Dendritic cell treated with granulocyte-macrophage colony-stimulating factor and Interleukin-4, amounts not matched to agents 40 ng/mL and 50 ng/mL, for 4 days (primary cell): ENCODE measurements at regions not wholly inside any gene's neighbourhood (a gene's known extent, or its start where the extent isn't known, plus 50 kb on each side); places are given as distances from the start of the nearest gene placed in this dataset.
"Not testable (repeated sequence)": the region's sequence is repeated elsewhere in the genome, so short reads cannot be mapped to it uniquely, and the experiment has no call there.

ENCODE experiments used
- H3K27ac Mint-ChIP-seq: one replicate; pipeline ENCODE4 v1.8.0; 2022; ENCODE audit warnings: mild to moderate bottlenecking, mixed read lengths
- H3K27me3 Mint-ChIP-seq: one replicate; pipeline ENCODE4 v1.8.0; 2022; ENCODE audit warnings: mild to moderate bottlenecking, mixed read lengths
- H3K36me3 Mint-ChIP-seq: one replicate; pipeline ENCODE4 v1.8.0; 2022; ENCODE audit warnings: low read depth, mixed read lengths
- H3K4me1 Mint-ChIP-seq: one replicate; pipeline ENCODE4 v1.8.0; 2022; ENCODE audit warnings: low read depth, mixed read lengths
- H3K4me3 Mint-ChIP-seq: one replicate; pipeline ENCODE4 v1.8.0; 2022; ENCODE audit warnings: mild to moderate bottlenecking, moderate library complexity, mixed read lengths
- H3K9me3 Mint-ChIP-seq: one replicate; pipeline ENCODE4 v1.8.0; 2022; ENCODE audit warnings: mixed read lengths
- intact Hi-C: fragments of 100-400 bp; cut with micrococcal nuclease; formaldehyde crosslinking; loops from one replicate; pipeline ENCODE4 v1.15.0; 2022

GRCh38 chr9:29416204-29416603 is 1842.9 kb upstream of the C9orf72 start:
- intact Hi-C loops = no loop called here
- Mint-ChIP-seq H3K9me3 (no peaks in the 10 kb centered on the region), H3K36me3 (no peaks in the 10 kb centered on the region), H3K4me3 (no peak overlapping the region), H3K27me3 (no peaks in the 10 kb centered on the region), H3K4me1 (no peaks in the 10 kb centered on the region), H3K27ac (no peak overlapping the region)

GRCh38 chr9:29422438-29422837 is 1849.2 kb upstream of the C9orf72 start:
- Mint-ChIP-seq H3K27ac (no peak overlapping the region), H3K9me3 (no peaks in the 10 kb centered on the region)

GRCh38 chr9:29432191-29432590 is 1858.9 kb upstream of the C9orf72 start:
- H3K9me3 Mint-ChIP-seq = peaks cover 38% of the 10 kb centered on the region
- intact Hi-C loops = no loop called here
- H3K27ac Mint-ChIP-seq = no peak overlapping the region
- no peaks in the 10 kb centered on the region for H3K4me1 Mint-ChIP-seq
- no peak overlapping the region for H3K4me3 Mint-ChIP-seq
- H3K36me3 Mint-ChIP-seq = no peaks in the 10 kb centered on the region
- no peaks in the 10 kb centered on the region for H3K27me3 Mint-ChIP-seq

More at GRCh38 chr9:29422438-29422837, 1849.2 kb upstream of the C9orf72 start:
- no peaks in the 10 kb centered on the region for H3K36me3 Mint-ChIP-seq
- intact Hi-C loops = no loop called here
- no peak overlapping the region for H3K4me3 Mint-ChIP-seq
- H3K27me3 Mint-ChIP-seq = no peaks in the 10 kb centered on the region
- no peaks in the 10 kb centered on the region for H3K4me1 Mint-ChIP-seq

- H3K27me3 Mint-ChIP-seq, H3K36me3 Mint-ChIP-seq, H3K4me1 Mint-ChIP-seq, intact Hi-C loops, H3K27ac Mint-ChIP-seq, H3K4me3 Mint-ChIP-seq: not testable (repeated sequence)
- peaks cover 38% of the 10 kb centered on the region for H3K9me3 Mint-ChIP-seq
These were observed 1859.4 kb upstream of the C9orf72 start for GRCh38 chr9:29432656-29433055.

GRCh38 chr9:29435368-29435767 is 1862.1 kb upstream of the C9orf72 start:
- Mint-ChIP-seq H3K4me1 (no peaks in the 10 kb centered on the region), H3K27me3 (no peaks in the 10 kb centered on the region), H3K27ac (no peak overlapping the region), H3K9me3 (peaks cover 30% of the 10 kb centered on the region), H3K36me3 (no peaks in the 10 kb centered on the region), H3K4me3 (no peak overlapping the region)
- intact Hi-C loops = no loop called here

GRCh38 chr9:29437526-29437925 is 1864.2 kb upstream of the C9orf72 start:
- Mint-ChIP-seq H3K4me1 (no peaks in the 10 kb centered on the region), H3K4me3 (no peak overlapping the region), H3K9me3 (peaks cover 17% of the 10 kb centered on the region), H3K27ac (no peak overlapping the region), H3K36me3 (no peaks in the 10 kb centered on the region), H3K27me3 (no peaks in the 10 kb centered on the region)
- intact Hi-C loops = no loop called here

GRCh38 chr9:29439961-29440360 is 1866.7 kb upstream of the C9orf72 start:
- no peaks in the 10 kb centered on the region for H3K4me1 Mint-ChIP-seq
- no peak overlapping the region for H3K4me3 Mint-ChIP-seq
- H3K36me3 Mint-ChIP-seq = no peaks in the 10 kb centered on the region
- intact Hi-C loops = no loop called here
- no peaks in the 10 kb centered on the region for H3K27me3 Mint-ChIP-seq
- H3K9me3 Mint-ChIP-seq = no peaks in the 10 kb centered on the region
- H3K27ac Mint-ChIP-seq = no peak overlapping the region

GRCh38 chr9:29440449-29440848 is 1867.2 kb upstream of the C9orf72 start:
- Mint-ChIP-seq H3K4me3 (no peak overlapping the region), H3K4me1 (no peaks in the 10 kb centered on the region), H3K36me3 (no peaks in the 10 kb centered on the region), H3K27ac (no peak overlapping the region), H3K9me3 (no peaks in the 10 kb centered on the region), H3K27me3 (no peaks in the 10 kb centered on the region)
- intact Hi-C loops = no loop called here

- intact Hi-C loops = no loop called here
- H3K9me3 Mint-ChIP-seq = peaks cover 17% of the 10 kb centered on the region
- no peaks in the 10 kb centered on the region for H3K4me1 Mint-ChIP-seq
- no peaks in the 10 kb centered on the region for H3K27me3 Mint-ChIP-seq
- H3K27ac Mint-ChIP-seq = no peak overlapping the region
- H3K36me3 Mint-ChIP-seq = no peaks in the 10 kb centered on the region
- no peak overlapping the region for H3K4me3 Mint-ChIP-seq
These were observed 1872.5 kb upstream of the C9orf72 start for GRCh38 chr9:29445751-29446150.

GRCh38 chr9:29449306-29449705 is 1876.0 kb upstream of the C9orf72 start:
- Mint-ChIP-seq H3K36me3 (no peaks in the 10 kb centered on the region), H3K27ac (no peak overlapping the region)

GRCh38 chr9:29450343-29450875 is 1877.1 kb upstream of the C9orf72 start:
- H3K4me3 Mint-ChIP-seq, H3K27ac Mint-ChIP-seq, H3K36me3 Mint-ChIP-seq, H3K27me3 Mint-ChIP-seq, intact Hi-C loops, H3K4me1 Mint-ChIP-seq: not testable (repeated sequence)
- peaks cover 48% of the 10 kb centered on the region for H3K9me3 Mint-ChIP-seq

More at GRCh38 chr9:29449306-29449705, 1876.0 kb upstream of the C9orf72 start:
- Mint-ChIP-seq H3K27me3 (no peaks in the 10 kb centered on the region), H3K9me3 (peaks cover 48% of the 10 kb centered on the region), H3K4me1 (no peaks in the 10 kb centered on the region), H3K4me3 (no peak overlapping the region)
- intact Hi-C loops = no loop called here

GRCh38 chr9:29456940-29457339 is 1883.7 kb upstream of the C9orf72 start:
- no peaks in the 10 kb centered on the region for H3K27me3 Mint-ChIP-seq
- intact Hi-C loops = no loop called here
- H3K36me3 Mint-ChIP-seq = no peaks in the 10 kb centered on the region
- H3K9me3 Mint-ChIP-seq = peaks cover 40% of the 10 kb centered on the region
- no peaks in the 10 kb centered on the region for H3K4me1 Mint-ChIP-seq
- no peak overlapping the region for H3K27ac Mint-ChIP-seq
- H3K4me3 Mint-ChIP-seq = no peak overlapping the region

GRCh38 chr9:29475471-29475870 is 1902.2 kb upstream of the C9orf72 start:
- no peaks in the 10 kb centered on the region for H3K36me3 Mint-ChIP-seq
- H3K9me3 Mint-ChIP-seq = peaks cover 25% of the 10 kb centered on the region
- H3K4me3 Mint-ChIP-seq = no peak overlapping the region
- no peak overlapping the region for H3K27ac Mint-ChIP-seq
- no peaks in the 10 kb centered on the region for H3K4me1 Mint-ChIP-seq
- intact Hi-C loops = no loop called here
- no peaks in the 10 kb centered on the region for H3K27me3 Mint-ChIP-seq

- Mint-ChIP-seq H3K36me3 (no peaks in the 10 kb centered on the region), H3K27me3 (no peaks in the 10 kb centered on the region), H3K4me3 (no peak overlapping the region), H3K27ac (no peak overlapping the region), H3K4me1 (no peaks in the 10 kb centered on the region), H3K9me3 (peaks cover 19% of the 10 kb centered on the region)
- intact Hi-C loops = no loop called here
These were observed 1938.4 kb upstream of the C9orf72 start for GRCh38 chr9:29511680-29512079.

GRCh38 chr9:29514336-29514735 is 1941.1 kb upstream of the C9orf72 start:
- H3K4me1 Mint-ChIP-seq = no peaks in the 10 kb centered on the region
- H3K27me3 Mint-ChIP-seq = no peaks in the 10 kb centered on the region
- no peaks in the 10 kb centered on the region for H3K36me3 Mint-ChIP-seq
- intact Hi-C loops = no loop called here
- no peak overlapping the region for H3K27ac Mint-ChIP-seq
- H3K4me3 Mint-ChIP-seq = no peak overlapping the region
- peaks cover 13% of the 10 kb centered on the region for H3K9me3 Mint-ChIP-seq
